Mesodermal cell (in vitro differentiated cells): ENCODE measurements at regions not wholly inside any gene's neighbourhood (a gene's known extent, or its start where the extent isn't known, plus 50 kb on each side); places are given as distances from the start of the nearest gene placed in this dataset.

ENCODE experiments used
- H3K27ac ChIP-seq: 2 replicates; pipeline ENCODE4 v1.7.0; 2013; ENCODE audit warnings: mild to moderate bottlenecking, low read depth, low read length, moderate library complexity; ENCODE audit not compliant: severe bottlenecking
- H3K36me3 ChIP-seq: 2 replicates; pipeline ENCODE4 v1.7.1; 2013; ENCODE audit warnings: mild to moderate bottlenecking, low read length, moderate library complexity; ENCODE audit not compliant: control insufficient read depth, insufficient read depth
- H3K4me1 ChIP-seq: one replicate; pipeline ENCODE4 v1.7.1; 2013; ENCODE audit warnings: mild to moderate bottlenecking, low read length; ENCODE audit not compliant: insufficient read depth, control insufficient read depth, poor library complexity, severe bottlenecking
- H3K4me3 ChIP-seq: 2 replicates; pipeline ENCODE4 v1.7.0; 2013; ENCODE audit warnings: low read length, control low read depth, mild to moderate bottlenecking; ENCODE audit not compliant: insufficient read depth, poor library complexity, severe bottlenecking; ENCODE audit errors: extremely low read depth
- H3K9me3 ChIP-seq: 2 replicates; pipeline ENCODE4 v1.7.1; 2013; ENCODE audit warnings: mild to moderate bottlenecking, low read length, moderate library complexity; ENCODE audit not compliant: control insufficient read depth
- WGBS, 2 experiments: methylation state at CpG; one replicate each; pipeline ENCODE4 v1.1.5; 2013; ENCODE audit warnings: missing lambda C conversion rate in 2 of 2; ENCODE audit not compliant: insufficient coverage in 2 of 2; 5-methylcytosine and 5-hydroxymethylcytosine counted together

- Histone ChIP-seq H3K4me3 (no peak overlapping the region), H3K4me1 (no peaks in the 10 kb centered on the region), H3K36me3 (no peaks in the 10 kb centered on the region), H3K9me3 (no peaks in the 10 kb centered on the region), H3K27ac (no peak overlapping the region)
- WGBS, 2 experiments: 78 to 100% methylated on average over 1 of the region's 1 CpG
These were observed 610.4 kb upstream of the MEF2C start for GRCh38 chr5:89493414-89493813.

GRCh38 chr5:89484962-89485361 lies 602.0 kb upstream of the MEF2C start:
- Histone ChIP-seq H3K4me3 (no peak overlapping the region), H3K36me3 (no peaks in the 10 kb centered on the region), H3K9me3 (no peaks in the 10 kb centered on the region), H3K27ac (no peak overlapping the region), H3K4me1 (no peaks in the 10 kb centered on the region)
- no CpG with 5 or more reads among the region's 1 CpG for WGBS, 2 experiments

DNA sequence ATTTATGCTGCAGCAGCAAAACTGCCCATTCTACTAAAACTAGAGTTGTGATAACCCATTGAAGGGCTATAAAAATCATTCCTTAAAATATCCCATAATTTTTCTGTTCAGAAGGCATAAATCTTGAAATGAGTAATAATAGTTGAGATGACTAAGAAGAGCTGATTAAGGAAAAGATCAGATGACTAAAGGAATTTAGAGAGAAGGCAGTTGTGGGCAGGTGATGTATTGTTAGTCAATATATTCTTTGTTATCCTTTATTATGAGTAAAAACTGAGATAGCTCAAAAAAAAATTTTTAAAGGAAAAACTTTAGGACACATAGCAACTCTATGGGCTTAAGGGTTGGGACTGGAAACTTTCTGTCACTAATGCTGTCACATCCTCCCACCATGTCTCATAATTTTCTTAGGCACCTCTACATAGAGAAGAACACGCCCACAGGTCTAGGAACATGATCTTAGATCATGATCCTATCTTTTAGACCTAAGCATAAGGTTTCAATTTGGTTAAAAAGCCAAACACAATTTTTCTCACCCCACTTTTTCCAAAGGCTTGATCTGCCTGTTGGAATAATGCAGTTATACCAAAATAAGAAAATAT lies 597.5 kb upstream of the MEF2C start:
- Histone ChIP-seq H3K4me3 (no peak overlapping the region), H3K4me1 (no peaks in the 10 kb centered on the region), H3K36me3 (no peaks in the 10 kb centered on the region), H3K9me3 (no peaks in the 10 kb centered on the region), H3K27ac (no peak overlapping the region)
- no CpG with 5 or more reads among the region's 1 CpG for WGBS, 2 experiments

- Histone ChIP-seq H3K27ac (no peak overlapping the region), H3K36me3 (no peaks in the 10 kb centered on the region), H3K4me3 (no peak overlapping the region), H3K9me3 (no peaks in the 10 kb centered on the region), H3K4me1 (no peaks in the 10 kb centered on the region)
- WGBS, 2 experiments: no CpG with 5 or more reads among the region's 1 CpG
These were observed 595.9 kb upstream of the MEF2C start for GRCh38 chr5:89478851-89479250.

DNA sequence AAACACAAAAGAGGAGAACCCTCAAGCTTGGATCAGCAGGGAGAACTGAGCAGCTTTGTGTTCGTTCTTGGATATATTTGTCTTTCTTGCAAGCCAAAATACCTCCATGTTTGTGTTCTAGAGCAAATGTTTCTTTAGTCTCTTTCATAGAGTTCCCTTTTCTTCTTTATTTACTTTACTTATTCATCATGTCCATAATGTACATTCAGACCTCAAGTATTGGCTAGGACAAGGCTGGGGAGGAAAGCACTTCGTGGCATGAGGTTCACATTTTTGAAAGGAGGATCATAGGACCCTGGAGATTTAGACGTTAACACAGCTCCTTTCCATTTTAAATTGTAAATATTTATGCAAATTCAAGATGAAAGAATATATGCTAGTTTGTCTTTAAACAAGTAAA lies 590.2 kb upstream of the MEF2C start:
- no CpG with 5 or more reads among the region's 3 CpGs for WGBS, 2 experiments
- H3K4me3 ChIP-seq: no peak overlapping the region
- no peaks in the 10 kb centered on the region for H3K4me1 ChIP-seq
- no peak overlapping the region for H3K27ac ChIP-seq
- no peaks in the 10 kb centered on the region for H3K36me3 ChIP-seq
- no peaks in the 10 kb centered on the region for H3K9me3 ChIP-seq

DNA sequence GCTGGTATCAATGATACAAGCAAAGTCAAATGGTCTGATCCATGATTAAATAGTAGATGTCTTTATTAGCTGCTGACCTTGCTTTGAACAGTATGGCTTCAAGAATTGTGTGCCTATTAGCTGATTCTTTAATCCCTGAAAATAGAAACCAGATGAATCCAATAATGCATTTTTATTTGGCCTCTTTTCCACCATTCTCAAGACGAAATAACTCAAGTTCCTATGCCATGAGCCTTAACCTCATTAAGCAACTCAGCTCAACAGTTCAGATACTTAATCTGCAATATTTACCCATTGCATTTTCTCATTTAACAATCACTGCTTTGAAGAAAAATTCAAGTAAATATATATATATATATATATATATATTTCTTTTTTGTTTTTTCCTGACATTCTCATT lies 588.6 kb upstream of the MEF2C start:
- Histone ChIP-seq H3K4me1 (no peaks in the 10 kb centered on the region), H3K36me3 (no peaks in the 10 kb centered on the region), H3K9me3 (no peaks in the 10 kb centered on the region), H3K4me3 (no peak overlapping the region), H3K27ac (no peak overlapping the region)
- WGBS, 2 experiments: 75 to 100% methylated on average over 1 of the region's 1 CpG

DNA sequence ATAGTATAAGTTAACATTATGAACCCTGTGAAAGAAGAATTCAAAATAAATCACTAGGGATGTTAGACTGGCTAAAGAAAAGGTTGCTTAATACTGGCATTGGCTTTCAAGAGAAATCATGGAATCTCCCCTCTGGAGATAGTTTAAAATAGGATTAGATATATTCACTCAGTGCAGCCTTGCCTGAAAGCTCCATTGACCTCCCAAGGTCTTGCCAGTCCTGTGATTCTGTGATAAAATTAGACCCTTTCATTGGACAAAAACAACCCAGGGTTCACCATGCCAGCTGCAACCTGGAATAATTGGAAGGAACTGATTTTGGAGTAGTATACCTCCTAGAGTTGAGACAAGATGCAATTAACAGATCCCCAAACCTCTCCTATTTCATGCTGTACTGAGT lies 588.1 kb upstream of the MEF2C start:
- no peak overlapping the region for H3K27ac ChIP-seq

DNA sequence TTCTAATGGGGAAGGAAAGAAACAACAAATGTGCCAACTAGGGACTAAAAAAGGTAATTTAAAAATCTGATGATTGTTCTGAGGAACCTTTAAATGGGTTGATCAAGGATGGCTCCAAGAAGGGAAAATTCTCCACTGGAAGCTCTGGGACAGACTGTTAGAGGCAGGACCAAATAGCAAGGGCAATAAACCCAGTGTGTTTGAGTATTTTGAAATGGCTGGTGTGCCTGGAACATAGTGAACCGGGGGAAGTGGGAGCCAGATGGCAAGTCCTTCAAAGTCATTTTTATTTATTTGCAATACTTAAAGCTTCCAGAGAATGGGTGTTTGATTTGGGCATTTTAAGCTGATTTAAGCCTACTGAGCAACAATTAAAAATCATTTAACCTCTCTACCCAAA lies 587.7 kb upstream of the MEF2C start:
- Histone ChIP-seq H3K36me3 (no peaks in the 10 kb centered on the region), H3K4me3 (no peak overlapping the region), H3K4me1 (no peaks in the 10 kb centered on the region), H3K9me3 (no peaks in the 10 kb centered on the region), H3K27ac (no peak overlapping the region)
- WGBS, 2 experiments: no CpG with 5 or more reads among the region's 1 CpG

More for the DNA sequence above, 588.1 kb upstream of the MEF2C start:
- H3K36me3 ChIP-seq: no peaks in the 10 kb centered on the region
- no peaks in the 10 kb centered on the region for H3K4me1 ChIP-seq
- no peak overlapping the region for H3K4me3 ChIP-seq
- H3K9me3 ChIP-seq: no peaks in the 10 kb centered on the region

DNA sequence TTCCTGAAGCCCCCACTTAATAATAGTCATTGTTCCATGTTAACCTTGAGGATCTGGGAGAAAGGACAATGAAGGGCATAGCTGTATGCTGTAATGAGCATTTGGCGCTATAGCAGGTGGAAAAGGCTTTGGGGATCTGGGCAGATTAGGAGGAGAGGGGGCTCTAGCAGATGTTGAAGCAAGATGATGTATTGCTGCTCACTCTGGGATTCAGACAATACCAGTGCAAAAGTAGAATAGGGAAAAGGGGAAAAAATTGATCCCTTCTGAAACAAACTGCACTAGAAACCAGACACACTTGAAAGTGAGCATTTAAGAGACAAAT lies 575.3 kb upstream of the MEF2C start:
- H3K4me1 ChIP-seq: peaks cover 2% of the 10 kb centered on the region
- no peaks in the 10 kb centered on the region for H3K36me3 ChIP-seq
- no peaks in the 10 kb centered on the region for H3K9me3 ChIP-seq
- no peak overlapping the region for H3K27ac ChIP-seq
- no peak overlapping the region for H3K4me3 ChIP-seq
- whole genome bisulfite sequencing, 2 experiments: 82 to 83% methylated on average over 1 of the region's 1 CpG

- Histone ChIP-seq H3K4me3 (no peak overlapping the region), H3K4me1 (peaks cover 2% of the 10 kb centered on the region), H3K36me3 (no peaks in the 10 kb centered on the region), H3K27ac (no peak overlapping the region), H3K9me3 (no peaks in the 10 kb centered on the region)
- WGBS, 2 experiments: 95 to 96% methylated on average over 4 to 5 of the region's 6 CpGs
These were observed 574.7 kb upstream of the MEF2C start for GRCh38 chr5:89457411-89458331.

DNA sequence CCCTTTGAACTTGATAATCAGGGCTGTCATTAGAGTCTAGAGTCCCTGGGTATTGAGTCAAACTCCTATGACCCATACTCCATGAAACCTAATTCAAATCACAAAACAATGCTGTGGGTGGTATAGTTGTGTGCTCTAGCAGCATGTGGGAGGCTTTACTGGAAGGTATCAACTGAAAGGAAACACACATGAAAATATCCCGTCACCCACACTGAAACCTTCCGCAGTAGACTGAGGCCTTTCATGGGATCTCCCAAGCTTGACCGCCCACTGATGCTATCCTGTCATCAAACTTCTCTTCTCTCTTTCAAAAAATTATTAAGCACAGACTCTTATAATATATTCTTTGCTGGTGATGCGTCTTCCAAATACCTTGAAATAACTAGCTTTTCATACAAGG lies 569.1 kb upstream of the MEF2C start:
- no peak overlapping the region for H3K4me3 ChIP-seq
- WGBS, 2 experiments: 94 to 100% methylated on average over 3 of the region's 4 CpGs
- H3K27ac ChIP-seq: no peak overlapping the region
- no peaks in the 10 kb centered on the region for H3K36me3 ChIP-seq
- H3K4me1 ChIP-seq: no peaks in the 10 kb centered on the region
- H3K9me3 ChIP-seq: no peaks in the 10 kb centered on the region
